Brain microvascular endothelial cell (primary cell): ENCODE measurements at regions not wholly inside any gene's neighbourhood (a gene's known extent, or its start where the extent isn't known, plus 50 kb on each side); places are given as distances from the start of the nearest gene placed in this dataset.

Source experiments
- DNase-seq: peaks from one replicate; pipeline ENCODE4 v3.0.0-alpha.2; 2020
- H3K27ac ChIP-seq: fragments of 250-450 bp; sonication (Bioruptor Pico); 2 replicates; pipeline ENCODE4 v1.5.1; 2020; ENCODE audit warnings: mild to moderate bottlenecking, moderate library complexity
- H3K27me3 ChIP-seq: fragments of 250-450 bp; sonication (Bioruptor Pico); replicated peaks from 2 replicates; pipeline ENCODE4 v1.5.1; 2020; ENCODE audit warnings: mild to moderate bottlenecking
- H3K36me3 ChIP-seq: fragments of 250-450 bp; sonication (Bioruptor Pico); replicated peaks from 2 replicates; pipeline ENCODE4 v1.5.1; 2020; ENCODE audit warnings: mild to moderate bottlenecking
- H3K4me3 ChIP-seq: 2 replicates; pipeline ENCODE4 v1.5.1; 2011; ENCODE audit warnings: low read depth, mild to moderate bottlenecking, control low read depth, low read length, moderate library complexity
- in situ Hi-C: cut with HindIII; loops from 2 replicates; pipeline ENCODE4 v1.10.0; 2017; ENCODE audit warnings: low sequenced_read_pairs, low pct_ligation_motif_present
- TF ChIP-seq, protein P1 (sequence below): IDR thresholded peaks from 2 replicates; pipeline ENCODE4 v1.5.1; 2011; ENCODE audit warnings: low read depth, mild to moderate bottlenecking, moderate library complexity, low read length, control low read depth, inconsistent platforms; ENCODE audit errors: missing control alignments

DNA sequence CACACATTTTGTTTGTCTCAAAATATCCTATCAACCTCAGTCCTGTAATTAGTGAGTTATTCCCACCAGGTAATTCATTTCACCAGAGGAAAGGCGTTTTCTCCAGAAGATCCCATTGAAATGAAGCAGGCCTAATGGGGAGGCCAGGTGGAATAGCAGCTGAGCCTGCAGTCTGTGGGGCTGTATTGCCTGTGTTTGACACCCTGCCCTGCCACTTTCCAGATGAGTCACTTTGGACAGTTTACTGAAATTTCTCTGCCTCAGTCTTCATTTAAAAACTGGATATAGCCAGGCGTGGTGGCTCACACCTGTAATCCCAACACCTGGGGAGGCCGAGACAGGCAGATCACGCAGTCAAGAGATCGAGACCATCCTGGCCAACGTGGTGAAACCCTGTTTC, 78.1 kb upstream of the PPP2R5A start:
- H3K27me3 ChIP-seq: no peaks in the 10 kb centered on the region
- no peaks in the 10 kb centered on the region for H3K36me3 ChIP-seq
- TF ChIP-seq, protein P1, sequence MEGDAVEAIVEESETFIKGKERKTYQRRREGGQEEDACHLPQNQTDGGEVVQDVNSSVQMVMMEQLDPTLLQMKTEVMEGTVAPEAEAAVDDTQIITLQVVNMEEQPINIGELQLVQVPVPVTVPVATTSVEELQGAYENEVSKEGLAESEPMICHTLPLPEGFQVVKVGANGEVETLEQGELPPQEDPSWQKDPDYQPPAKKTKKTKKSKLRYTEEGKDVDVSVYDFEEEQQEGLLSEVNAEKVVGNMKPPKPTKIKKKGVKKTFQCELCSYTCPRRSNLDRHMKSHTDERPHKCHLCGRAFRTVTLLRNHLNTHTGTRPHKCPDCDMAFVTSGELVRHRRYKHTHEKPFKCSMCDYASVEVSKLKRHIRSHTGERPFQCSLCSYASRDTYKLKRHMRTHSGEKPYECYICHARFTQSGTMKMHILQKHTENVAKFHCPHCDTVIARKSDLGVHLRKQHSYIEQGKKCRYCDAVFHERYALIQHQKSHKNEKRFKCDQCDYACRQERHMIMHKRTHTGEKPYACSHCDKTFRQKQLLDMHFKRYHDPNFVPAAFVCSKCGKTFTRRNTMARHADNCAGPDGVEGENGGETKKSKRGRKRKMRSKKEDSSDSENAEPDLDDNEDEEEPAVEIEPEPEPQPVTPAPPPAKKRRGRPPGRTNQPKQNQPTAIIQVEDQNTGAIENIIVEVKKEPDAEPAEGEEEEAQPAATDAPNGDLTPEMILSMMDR: no peak
- in situ Hi-C loops: no loop called here
- no peak for DNase-seq
- no peak overlapping the region for H3K4me3 ChIP-seq
- no peak overlapping the region for H3K27ac ChIP-seq

DNA sequence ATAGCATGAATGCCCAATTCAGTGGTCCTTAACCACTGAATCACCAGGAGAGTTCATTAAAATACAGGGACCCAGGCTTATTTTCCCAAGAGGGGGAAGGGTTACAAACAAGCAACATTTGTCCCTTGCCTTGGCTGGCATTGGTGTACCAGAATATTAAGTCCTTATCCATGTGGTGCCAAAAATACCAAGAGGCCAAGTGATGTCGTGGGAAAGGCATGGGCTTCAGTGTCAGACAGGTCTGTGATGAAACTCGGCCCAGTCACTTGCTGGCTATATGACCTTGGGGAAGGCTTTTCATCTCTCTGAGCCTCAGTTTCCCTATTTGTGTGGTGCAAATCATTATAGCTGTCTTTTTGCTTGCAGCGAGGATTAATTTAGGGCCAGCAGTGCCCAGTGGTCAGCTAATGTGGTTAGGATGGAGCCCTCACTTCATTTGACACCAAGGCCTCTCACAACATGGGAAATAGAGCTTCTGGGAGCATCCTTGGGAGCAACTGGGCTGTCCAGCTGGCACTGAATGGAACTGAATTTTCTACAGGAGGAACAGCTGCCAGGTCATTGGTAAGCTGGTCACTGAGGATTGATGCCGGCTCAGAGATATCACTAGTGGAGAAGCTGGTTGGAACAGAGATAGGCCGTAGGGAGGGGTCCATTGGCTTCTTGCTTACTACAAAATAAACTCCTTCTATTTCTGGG, 77.2 kb upstream of the PPP2R5A start:
- TF ChIP-seq, protein P1: no peak
- Histone ChIP-seq H3K27ac (no peak overlapping the region), H3K36me3 (no peaks in the 10 kb centered on the region), H3K27me3 (no peaks in the 10 kb centered on the region), H3K4me3 (no peak overlapping the region)
- in situ Hi-C loops: no loop called here
- no peak for DNase-seq

DNA sequence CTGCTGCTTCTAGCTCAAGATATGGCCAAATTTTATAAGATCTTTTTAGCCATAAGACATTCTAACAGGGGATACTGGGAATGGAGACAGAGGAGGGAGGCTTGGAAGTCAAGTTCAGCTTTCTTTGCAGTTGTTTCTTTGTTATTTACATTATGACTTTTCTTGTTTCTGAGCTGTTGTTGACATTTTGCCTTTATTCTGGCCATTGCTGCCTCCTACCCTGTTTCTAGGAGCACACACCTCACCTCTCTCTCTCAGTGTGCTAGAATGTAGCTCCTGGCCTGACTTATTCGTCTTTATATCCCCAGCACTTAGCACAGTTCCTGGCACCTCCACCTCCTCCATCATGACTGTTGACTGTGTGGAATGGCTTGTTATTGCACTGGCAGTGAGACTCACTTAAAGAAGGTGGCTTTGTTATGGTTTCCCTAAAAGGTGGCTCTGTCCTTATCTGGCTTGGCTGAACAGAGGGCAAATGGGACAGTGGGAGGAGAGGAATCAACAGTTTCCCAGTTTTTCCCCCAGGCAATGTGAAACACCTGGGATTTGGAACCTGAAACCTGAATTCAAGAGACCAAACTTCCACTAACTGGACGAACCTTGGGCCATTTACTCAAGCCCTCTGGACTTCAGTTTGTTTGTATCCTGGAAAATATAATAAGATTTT, 76.1 kb upstream of the PPP2R5A start:
- Histone ChIP-seq H3K4me3 (no peak overlapping the region), H3K27ac (no peak overlapping the region), H3K27me3 (no peaks in the 10 kb centered on the region), H3K36me3 (no peaks in the 10 kb centered on the region)
- DNase-seq: no peak
- in situ Hi-C loops: no loop called here
- TF ChIP-seq, protein P1: no peak

DNA sequence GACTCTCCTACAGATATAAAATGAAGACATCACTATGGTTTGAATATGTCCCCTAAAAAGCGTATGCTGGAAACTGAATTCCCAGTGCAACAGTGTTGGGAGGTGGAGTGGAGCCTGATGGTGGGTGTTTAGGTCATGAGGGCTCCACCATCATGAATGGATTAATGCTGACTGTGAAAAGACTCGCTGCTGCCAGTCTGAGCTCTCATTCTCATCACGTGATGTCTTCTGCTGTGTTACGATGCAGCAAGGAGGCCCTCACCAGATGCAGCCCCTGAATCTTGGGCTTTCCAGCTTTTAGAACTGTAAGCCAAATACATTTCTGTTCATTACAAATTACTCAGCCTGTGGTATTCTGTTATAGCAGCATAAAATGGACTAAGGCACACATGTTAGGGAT, 73.8 kb upstream of the PPP2R5A start:
- no peaks in the 10 kb centered on the region for H3K36me3 ChIP-seq
- in situ Hi-C loops: no loop called here
- DNase-seq: no peak
- H3K27me3 ChIP-seq: no peaks in the 10 kb centered on the region
- no peak overlapping the region for H3K4me3 ChIP-seq
- no peak overlapping the region for H3K27ac ChIP-seq
- TF ChIP-seq, protein P1: no peak

DNA sequence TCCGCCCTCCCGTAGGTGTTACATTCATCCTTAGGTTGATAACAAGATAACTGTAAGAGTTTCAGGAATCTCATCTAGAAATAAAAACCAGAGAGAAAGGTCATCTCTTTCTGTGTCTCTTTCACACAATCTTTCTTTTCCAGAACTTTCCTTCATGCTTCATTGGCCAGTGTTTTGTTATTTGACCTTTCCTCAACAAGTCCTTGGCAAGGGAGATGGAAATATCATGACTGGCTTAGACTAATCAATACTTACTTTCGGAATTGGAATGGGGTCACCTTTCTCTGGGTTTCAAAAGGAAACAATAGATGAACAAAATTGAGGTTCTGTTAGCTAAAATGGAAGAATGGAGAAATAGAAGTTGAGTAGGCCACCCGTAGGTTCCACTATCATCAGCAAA, 72.9 kb upstream of the PPP2R5A start:
- DNase-seq: no peak
- Histone ChIP-seq H3K36me3 (no peaks in the 10 kb centered on the region), H3K4me3 (no peak overlapping the region), H3K27ac (no peak overlapping the region), H3K27me3 (no peaks in the 10 kb centered on the region)
- TF ChIP-seq, protein P1: no peak
- in situ Hi-C loops: no loop called here

DNA sequence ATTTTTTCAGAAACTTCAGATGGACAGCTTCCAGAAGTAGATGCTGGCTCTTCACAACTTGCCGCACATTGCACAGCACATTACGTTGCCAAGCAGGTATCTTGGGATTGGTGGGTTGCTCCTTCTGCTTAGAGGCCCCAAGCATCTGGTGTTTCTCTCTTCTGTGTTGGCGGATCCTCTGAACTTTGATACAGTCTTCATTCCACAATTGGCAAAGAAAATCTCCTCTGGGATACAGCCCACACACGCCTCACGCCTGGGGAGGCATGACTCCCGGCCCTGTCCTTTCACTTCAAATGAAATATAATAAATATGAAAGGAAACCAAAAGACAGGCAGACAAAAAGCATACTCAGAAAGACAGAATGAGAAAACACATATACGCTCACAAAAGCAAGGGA, 72.3 kb upstream of the PPP2R5A start:
- no peak overlapping the region for H3K4me3 ChIP-seq
- in situ Hi-C loops: no loop called here
- TF ChIP-seq, protein P1: no peak
- no peak overlapping the region for H3K27ac ChIP-seq
- DNase-seq: no peak
- H3K27me3 ChIP-seq: no peaks in the 10 kb centered on the region
- no peaks in the 10 kb centered on the region for H3K36me3 ChIP-seq
